ENCODE measurements at regions not wholly inside any gene's neighbourhood (a gene's known extent, or its start where the extent isn't known, plus 50 kb on each side); places are given as distances from the start of the nearest gene placed in this dataset.
A peak's percentile ranks its signal among the peaks of the same experiment; 100 is the strongest.

DNA sequence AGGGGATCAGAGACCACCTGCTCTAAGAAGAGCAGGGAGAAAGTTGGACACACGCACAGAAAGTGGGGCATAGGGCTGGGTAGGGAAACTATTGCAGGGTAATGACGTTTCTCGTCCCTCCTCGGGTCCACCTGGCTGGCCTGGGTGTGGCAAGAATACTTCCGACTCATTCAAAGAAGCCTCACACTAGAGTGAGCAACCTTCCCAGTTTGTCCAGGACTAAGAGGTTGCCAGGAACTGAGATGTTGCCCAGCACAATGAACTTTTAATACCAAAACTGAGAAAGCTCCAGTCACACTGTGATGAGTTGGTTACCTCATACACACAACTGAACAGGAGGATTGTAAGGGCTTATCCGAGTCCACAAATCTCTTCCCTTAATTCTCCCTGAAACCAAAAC lies 74.5 kb upstream of the ADGRF1 start:
- DNase-seq (peak; percentile 79 to 86 (median 79)), ATAC-seq (peak; percentile 96)
- TF ChIP-seq, protein P1, sequence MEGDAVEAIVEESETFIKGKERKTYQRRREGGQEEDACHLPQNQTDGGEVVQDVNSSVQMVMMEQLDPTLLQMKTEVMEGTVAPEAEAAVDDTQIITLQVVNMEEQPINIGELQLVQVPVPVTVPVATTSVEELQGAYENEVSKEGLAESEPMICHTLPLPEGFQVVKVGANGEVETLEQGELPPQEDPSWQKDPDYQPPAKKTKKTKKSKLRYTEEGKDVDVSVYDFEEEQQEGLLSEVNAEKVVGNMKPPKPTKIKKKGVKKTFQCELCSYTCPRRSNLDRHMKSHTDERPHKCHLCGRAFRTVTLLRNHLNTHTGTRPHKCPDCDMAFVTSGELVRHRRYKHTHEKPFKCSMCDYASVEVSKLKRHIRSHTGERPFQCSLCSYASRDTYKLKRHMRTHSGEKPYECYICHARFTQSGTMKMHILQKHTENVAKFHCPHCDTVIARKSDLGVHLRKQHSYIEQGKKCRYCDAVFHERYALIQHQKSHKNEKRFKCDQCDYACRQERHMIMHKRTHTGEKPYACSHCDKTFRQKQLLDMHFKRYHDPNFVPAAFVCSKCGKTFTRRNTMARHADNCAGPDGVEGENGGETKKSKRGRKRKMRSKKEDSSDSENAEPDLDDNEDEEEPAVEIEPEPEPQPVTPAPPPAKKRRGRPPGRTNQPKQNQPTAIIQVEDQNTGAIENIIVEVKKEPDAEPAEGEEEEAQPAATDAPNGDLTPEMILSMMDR (IDR thresholded peaks at IDR 0.05), result no peak
- H3K9me3 ChIP-seq, result no peaks in the 10 kb centered on the region
- intact Hi-C loops (cut with DNase I, micrococcal nuclease), result no loop called here
- peaks cover 3% of the 10 kb centered on the region for H3K4me1 ChIP-seq (ENCODE audit: low read depth)
- H3K4me3 ChIP-seq, result no peak overlapping the region
- no peaks in the 10 kb centered on the region for H3K36me3 ChIP-seq (ENCODE audit: low read depth)

DNA sequence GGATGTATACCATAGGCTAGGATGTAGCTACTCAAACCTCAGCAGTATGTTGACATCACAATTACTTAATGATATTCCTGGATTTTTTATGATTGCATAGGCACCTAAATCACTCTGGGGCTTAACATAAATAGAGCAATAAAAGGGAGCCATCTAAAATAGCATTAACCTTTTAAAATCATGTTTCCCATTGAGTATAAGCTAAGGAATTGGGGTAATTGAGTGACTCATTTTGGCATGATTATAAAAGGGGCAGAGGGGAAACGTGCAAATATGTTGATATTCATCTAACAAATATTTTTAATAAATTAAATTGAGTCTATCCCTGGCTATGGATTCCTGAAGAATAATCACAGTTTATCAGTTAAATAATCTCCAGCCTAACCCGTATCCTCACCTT lies 74.0 kb upstream of the ADGRF1 start:
- Histone ChIP-seq H3K4me3 (no peak overlapping the region), H3K36me3 (ENCODE audit: low read depth) (no peaks in the 10 kb centered on the region), H3K4me1 (ENCODE audit: low read depth) (peaks cover 3% of the 10 kb centered on the region), H3K9me3 (no peaks in the 10 kb centered on the region)
- intact Hi-C loops (cut with DNase I, micrococcal nuclease), result no loop called here
- ATAC-seq (no peak), DNase-seq (no peak)
- TF ChIP-seq, protein P1 (IDR thresholded peaks at IDR 0.05), result no peak

DNA sequence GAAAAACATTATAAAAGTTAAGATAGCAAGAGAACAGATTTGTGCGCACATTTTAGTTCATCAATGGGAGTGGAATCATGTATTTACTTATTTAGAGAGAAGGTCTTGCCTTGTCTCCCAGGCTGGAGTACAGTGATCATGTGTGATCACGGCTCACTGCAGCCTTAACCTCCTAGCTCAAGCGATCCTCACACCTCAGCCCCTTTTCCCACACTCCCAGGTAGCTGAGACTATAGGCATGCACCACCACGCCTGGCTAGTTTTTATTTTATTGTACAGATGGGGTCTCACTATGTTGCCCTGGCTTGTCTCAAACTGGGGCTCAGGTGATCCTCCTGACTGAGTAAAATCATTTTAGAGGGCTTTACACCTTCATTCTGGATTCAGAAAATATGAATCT lies 72.3 kb upstream of the ADGRF1 start:
- Histone ChIP-seq H3K4me3 (no peak overlapping the region), H3K4me1 (ENCODE audit: low read depth) (peaks cover 3% of the 10 kb centered on the region), H3K36me3 (ENCODE audit: low read depth) (no peaks in the 10 kb centered on the region), H3K9me3 (no peaks in the 10 kb centered on the region)
- intact Hi-C loops (cut with DNase I, micrococcal nuclease), result no loop called here
- TF ChIP-seq, protein P1 (IDR thresholded peaks at IDR 0.05), result no peak
- DNase-seq (no peak), ATAC-seq (no peak)

DNA sequence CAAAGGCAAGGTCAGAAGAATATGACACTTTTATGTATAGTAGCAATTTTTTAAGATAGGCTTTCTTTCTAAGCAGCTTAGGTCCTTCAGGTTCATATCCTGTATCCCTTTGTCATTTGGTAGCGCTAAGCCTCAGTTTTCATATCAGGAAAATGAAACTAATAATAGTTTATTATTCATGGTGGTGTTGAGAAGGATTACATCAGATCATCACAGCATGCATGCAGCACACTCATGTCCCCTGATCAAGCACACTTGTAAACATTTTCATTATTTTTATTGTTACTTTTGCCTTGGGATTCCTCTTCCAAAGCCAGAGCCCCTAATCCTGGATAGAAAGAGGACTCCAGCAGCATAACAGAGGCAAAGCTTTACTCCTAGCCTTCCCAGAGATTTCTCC lies 70.2 kb upstream of the ADGRF1 start:
- DNase-seq, result no peak
- TF ChIP-seq, protein P1 (IDR thresholded peaks at IDR 0.05), result no peak
- no peaks in the 10 kb centered on the region for H3K9me3 ChIP-seq

DNA sequence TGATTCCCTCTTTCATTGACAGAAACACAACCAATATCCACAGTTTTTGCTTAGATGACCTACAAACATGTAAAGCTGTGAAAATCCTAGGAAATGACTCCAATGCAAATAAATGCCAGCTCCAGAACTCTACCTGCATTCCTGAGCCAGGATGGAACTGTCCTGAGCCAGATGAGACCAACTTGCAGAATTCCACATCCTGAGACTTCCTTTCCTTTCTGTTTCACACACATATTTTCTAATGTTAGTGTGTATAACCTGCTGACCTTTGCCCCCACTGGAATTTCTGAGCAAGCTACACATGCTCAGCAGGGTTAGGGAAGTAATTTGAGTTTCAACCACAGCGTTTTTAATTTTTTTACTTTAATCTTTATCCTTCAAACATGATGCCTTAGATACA lies 69.6 kb upstream of the ADGRF1 start:
- no peaks in the 10 kb centered on the region for H3K9me3 ChIP-seq
- intact Hi-C loops (cut with DNase I, micrococcal nuclease), result no loop called here
- no peaks in the 10 kb centered on the region for H3K36me3 ChIP-seq (ENCODE audit: low read depth)
- H3K4me3 ChIP-seq, result no peak overlapping the region
- peak; percentile 67 for ATAC-seq
- DNase-seq, result peak in 1 of 3 donors; percentile 73
- peaks cover 3% of the 10 kb centered on the region for H3K4me1 ChIP-seq (ENCODE audit: low read depth)
- TF ChIP-seq, protein P1 (IDR thresholded peaks at IDR 0.05), result no peak

More for the DNA sequence above, 70.2 kb upstream of the ADGRF1 start:
- Histone ChIP-seq H3K4me3 (no peak overlapping the region), H3K4me1 (ENCODE audit: low read depth) (peaks cover 3% of the 10 kb centered on the region), H3K36me3 (ENCODE audit: low read depth) (no peaks in the 10 kb centered on the region)
- intact Hi-C loops (cut with DNase I, micrococcal nuclease), result no loop called here
- no peak for ATAC-seq

DNA sequence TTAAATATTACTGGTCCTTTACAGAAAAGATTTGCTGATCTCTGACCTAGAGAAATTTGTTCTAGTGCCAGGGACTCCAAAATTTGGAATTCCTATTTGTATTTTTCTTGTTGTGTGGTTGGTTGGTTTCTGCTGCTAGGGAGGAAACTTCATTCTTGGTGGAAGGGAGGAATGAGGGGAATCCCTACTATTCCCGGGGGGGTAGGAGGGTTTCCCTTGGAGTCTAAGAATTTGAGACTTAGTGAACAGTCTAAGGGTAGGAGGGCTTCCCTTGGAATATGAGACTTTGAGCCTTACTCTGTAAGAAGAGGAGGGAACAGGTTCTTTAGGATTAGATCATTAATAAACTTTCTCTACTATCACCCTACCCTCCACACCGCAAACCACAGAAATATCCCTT lies 67.1 kb upstream of the ADGRF1 start:
- Histone ChIP-seq H3K4me1 (ENCODE audit: low read depth) (peaks cover 5% of the 10 kb centered on the region), H3K36me3 (ENCODE audit: low read depth) (no peaks in the 10 kb centered on the region), H3K4me3 (no peak overlapping the region), H3K9me3 (no peaks in the 10 kb centered on the region)
- intact Hi-C loops (cut with DNase I, micrococcal nuclease), result no loop called here
- no peak for DNase-seq
- TF ChIP-seq, protein P1 (IDR thresholded peaks at IDR 0.05), result no peak
- ATAC-seq, result no peak
